ENCODE measurements at regions not wholly inside any gene's neighbourhood (a gene's known extent, or its start where the extent isn't known, plus 50 kb on each side); places are given as distances from the start of the nearest gene placed in this dataset.

DNA sequence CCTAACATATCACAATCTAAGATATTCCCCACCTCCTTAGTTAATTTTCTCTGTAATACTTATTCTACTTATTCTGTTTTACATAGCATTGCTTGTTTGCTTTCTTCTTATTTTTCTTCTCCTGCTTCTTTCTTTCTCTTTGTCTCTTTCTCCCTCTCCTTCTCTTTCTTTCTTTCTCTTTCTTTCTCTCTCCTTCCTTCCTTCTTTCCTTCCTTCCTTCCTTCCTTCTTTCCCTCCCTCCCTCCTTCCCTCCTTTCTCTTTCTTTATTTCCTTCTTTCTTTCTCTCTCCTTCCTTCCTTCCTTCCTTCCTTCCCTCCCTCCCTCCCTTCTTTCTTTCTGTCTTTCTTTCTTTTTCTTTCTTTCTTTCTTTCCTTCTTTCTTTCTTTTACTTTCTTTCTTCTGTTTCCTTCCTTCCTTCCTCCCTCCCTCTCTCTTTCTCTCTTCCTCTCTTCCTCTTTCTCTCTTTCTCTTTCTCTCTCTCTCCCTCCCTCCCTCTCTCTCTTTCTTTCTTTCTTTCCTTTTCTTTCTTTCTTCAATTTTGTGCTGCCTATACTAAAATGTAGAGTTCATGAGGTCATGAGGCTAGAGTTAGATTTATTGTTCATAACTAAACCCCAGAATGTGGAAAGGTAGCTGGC is 445.4 kb downstream of the GATA3 start:
- TF ChIP-seq, protein P1, sequence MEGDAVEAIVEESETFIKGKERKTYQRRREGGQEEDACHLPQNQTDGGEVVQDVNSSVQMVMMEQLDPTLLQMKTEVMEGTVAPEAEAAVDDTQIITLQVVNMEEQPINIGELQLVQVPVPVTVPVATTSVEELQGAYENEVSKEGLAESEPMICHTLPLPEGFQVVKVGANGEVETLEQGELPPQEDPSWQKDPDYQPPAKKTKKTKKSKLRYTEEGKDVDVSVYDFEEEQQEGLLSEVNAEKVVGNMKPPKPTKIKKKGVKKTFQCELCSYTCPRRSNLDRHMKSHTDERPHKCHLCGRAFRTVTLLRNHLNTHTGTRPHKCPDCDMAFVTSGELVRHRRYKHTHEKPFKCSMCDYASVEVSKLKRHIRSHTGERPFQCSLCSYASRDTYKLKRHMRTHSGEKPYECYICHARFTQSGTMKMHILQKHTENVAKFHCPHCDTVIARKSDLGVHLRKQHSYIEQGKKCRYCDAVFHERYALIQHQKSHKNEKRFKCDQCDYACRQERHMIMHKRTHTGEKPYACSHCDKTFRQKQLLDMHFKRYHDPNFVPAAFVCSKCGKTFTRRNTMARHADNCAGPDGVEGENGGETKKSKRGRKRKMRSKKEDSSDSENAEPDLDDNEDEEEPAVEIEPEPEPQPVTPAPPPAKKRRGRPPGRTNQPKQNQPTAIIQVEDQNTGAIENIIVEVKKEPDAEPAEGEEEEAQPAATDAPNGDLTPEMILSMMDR (IDR thresholded peaks at IDR 0.05), result no peak
- no peak for TF ChIP-seq POLR2A (IDR thresholded peaks at IDR 0.05)
- Histone ChIP-seq H3K9me3 (no peaks in the 10 kb centered on the region), H3K36me3 (no peaks in the 10 kb centered on the region), H3K4me3 (no peak overlapping the region), H3K27me3 (no peaks in the 10 kb centered on the region), H3K4me1 (no peaks in the 10 kb centered on the region), H3K27ac (no peak overlapping the region)
- no peak for DNase-seq

DNA sequence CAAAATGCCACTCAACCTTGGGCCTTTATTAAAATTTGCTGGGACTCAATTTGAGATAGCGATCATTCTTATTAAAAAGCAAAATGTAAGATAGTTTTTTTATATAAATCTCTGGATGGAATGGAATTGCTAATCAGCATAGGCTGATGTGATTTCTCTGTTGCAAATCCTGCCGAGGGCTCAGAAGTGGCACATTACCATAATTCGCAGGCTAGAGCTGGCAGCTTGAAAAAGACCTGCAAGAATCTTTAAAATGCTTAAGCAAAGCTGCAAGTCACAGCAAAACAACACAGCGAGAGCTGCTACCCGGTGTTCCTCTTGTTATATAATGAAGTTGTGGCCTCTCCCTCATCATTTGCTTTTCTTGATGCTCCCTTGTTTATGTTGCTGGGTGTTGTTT is 448.1 kb downstream of the GATA3 start:
- no peak for DNase-seq
- Histone ChIP-seq H3K4me1 (no peaks in the 10 kb centered on the region), H3K27me3 (no peaks in the 10 kb centered on the region), H3K4me3 (no peak overlapping the region), H3K27ac (no peak overlapping the region), H3K9me3 (no peaks in the 10 kb centered on the region), H3K36me3 (no peaks in the 10 kb centered on the region)
- TF ChIP-seq, protein P1 (IDR thresholded peaks at IDR 0.05), result no peak
- no peak for TF ChIP-seq POLR2A (IDR thresholded peaks at IDR 0.05)

DNA sequence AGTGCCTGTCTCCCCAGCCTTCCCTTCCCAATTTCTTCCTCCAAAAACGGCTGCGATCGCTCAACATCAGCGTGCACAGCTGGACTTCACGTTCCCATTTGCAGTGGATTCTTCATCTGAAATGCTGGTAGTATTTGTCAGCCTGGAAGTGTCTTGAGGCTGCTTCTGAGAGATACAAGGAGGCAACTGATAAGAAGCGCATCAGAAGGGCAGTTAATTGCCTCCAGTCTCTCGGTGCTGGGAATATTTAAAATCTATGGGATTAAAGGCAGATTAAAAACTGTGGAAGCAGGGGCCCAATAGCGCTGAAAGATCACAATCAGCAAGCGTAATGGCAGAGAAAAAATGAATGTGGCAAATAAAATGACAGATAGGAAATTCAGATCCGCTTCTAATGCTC is 450.0 kb downstream of the GATA3 start:
- H3K4me3 ChIP-seq, result no peak overlapping the region
- no peaks in the 10 kb centered on the region for H3K9me3 ChIP-seq
- H3K27me3 ChIP-seq, result no peaks in the 10 kb centered on the region
- no peaks in the 10 kb centered on the region for H3K4me1 ChIP-seq
- no peaks in the 10 kb centered on the region for H3K36me3 ChIP-seq
- TF ChIP-seq POLR2A (IDR thresholded peaks at IDR 0.05), result no peak
- TF ChIP-seq, protein P1 (IDR thresholded peaks at IDR 0.05), result no peak
- DNase-seq, result no peak
- no peak overlapping the region for H3K27ac ChIP-seq

DNA sequence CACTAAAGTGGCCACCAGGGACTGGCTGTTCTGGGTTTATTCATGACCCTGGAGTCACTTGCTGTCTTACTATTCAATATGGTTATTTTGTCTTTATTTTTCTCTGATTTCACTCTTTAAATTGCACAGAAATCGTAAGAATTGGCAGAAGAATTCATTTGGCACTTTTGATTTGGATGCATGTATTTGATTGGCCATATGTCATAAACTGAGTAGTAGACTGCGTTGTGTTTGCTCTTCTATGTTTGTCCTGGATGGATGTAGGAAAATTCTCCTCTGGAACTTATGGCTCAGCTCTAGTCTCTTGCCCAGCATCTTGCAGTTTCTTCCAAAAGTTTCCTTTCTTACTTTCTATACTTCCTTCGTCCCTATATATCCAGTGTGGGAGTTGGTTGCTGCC is 452.7 kb downstream of the GATA3 start:
- Histone ChIP-seq H3K4me3 (no peak overlapping the region), H3K27ac (no peak overlapping the region)

DNA sequence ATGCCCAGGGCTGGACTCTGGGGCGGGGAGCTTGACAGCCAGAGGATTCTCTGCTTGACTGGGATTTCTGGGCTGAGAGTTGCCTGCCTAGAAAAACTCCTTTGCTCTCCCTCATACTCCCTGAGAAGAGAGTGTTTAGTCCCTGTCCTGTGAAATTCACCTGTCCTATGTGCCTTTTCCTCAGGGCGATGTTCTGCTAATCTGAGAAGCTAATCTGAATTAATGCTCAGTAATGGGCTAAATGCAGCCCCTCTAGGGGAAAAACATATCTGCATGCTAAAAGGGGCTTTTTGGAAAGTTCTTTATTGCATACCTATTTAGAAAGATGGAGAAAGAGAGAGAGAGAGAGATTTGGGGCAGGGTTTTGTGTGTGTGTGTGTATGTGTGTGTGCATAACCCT is 454.4 kb downstream of the GATA3 start:
- H3K9me3 ChIP-seq, result no peaks in the 10 kb centered on the region
- TF ChIP-seq POLR2A (IDR thresholded peaks at IDR 0.05), result no peak
- TF ChIP-seq, protein P1 (IDR thresholded peaks at IDR 0.05), result no peak
- no peaks in the 10 kb centered on the region for H3K27me3 ChIP-seq
- no peak for DNase-seq
- H3K27ac ChIP-seq, result no peak overlapping the region
- H3K36me3 ChIP-seq, result no peaks in the 10 kb centered on the region
- H3K4me3 ChIP-seq, result no peak overlapping the region
- no peaks in the 10 kb centered on the region for H3K4me1 ChIP-seq

More for the DNA sequence above, 452.7 kb downstream of the GATA3 start:
- H3K4me1 ChIP-seq, result no peaks in the 10 kb centered on the region
- no peaks in the 10 kb centered on the region for H3K36me3 ChIP-seq
- no peaks in the 10 kb centered on the region for H3K27me3 ChIP-seq
- TF ChIP-seq, protein P1 (IDR thresholded peaks at IDR 0.05), result no peak
- TF ChIP-seq POLR2A (IDR thresholded peaks at IDR 0.05), result no peak
- H3K9me3 ChIP-seq, result no peaks in the 10 kb centered on the region
- DNase-seq, result no peak

DNA sequence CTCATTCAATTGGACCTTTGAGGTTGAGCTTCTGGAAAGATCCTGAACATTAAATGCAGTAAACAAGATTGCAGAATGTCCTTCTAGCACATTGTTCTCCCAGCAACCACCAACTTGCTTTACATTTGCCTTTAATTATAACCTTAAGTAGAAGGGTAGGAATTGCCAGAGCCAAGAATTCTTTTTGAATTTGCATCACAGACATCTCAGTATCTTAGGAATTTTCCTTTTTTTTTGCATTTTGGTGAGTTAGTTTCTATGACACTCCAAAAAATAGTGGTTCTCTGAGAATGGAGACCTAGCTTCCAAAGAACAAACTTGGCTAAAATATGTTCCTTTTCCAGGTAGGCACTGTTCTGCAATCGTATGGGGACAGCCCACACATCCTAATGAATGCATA is 456.0 kb downstream of the GATA3 start:
- H3K36me3 ChIP-seq, result no peaks in the 10 kb centered on the region
- no peak overlapping the region for H3K27ac ChIP-seq
- H3K9me3 ChIP-seq, result no peaks in the 10 kb centered on the region
- H3K4me3 ChIP-seq, result no peak overlapping the region
- TF ChIP-seq POLR2A (IDR thresholded peaks at IDR 0.05), result no peak
- TF ChIP-seq, protein P1 (IDR thresholded peaks at IDR 0.05), result no peak
- H3K27me3 ChIP-seq, result no peaks in the 10 kb centered on the region
- no peak for DNase-seq
- H3K4me1 ChIP-seq, result no peaks in the 10 kb centered on the region
